LoVo (cell line): ENCODE measurements at regions not wholly inside any gene's neighbourhood (a gene's known extent, or its start where the extent isn't known, plus 50 kb on each side); places are given as distances from the start of the nearest gene placed in this dataset.
"Not testable (repeated sequence)": the region's sequence is repeated elsewhere in the genome, so short reads cannot be mapped to it uniquely, and the experiment has no call there.

Experiments used
- DNase-seq: peaks from one replicate; pipeline ENCODE4 v3.0.0-alpha.2; 2016; ENCODE audit warnings: low spot score

GRCh38 chr10:59975918-59976317, 69.6 kb upstream of the CCDC6 start:
- not testable (repeated sequence) for DNase-seq

GRCh38 chr10:59971915-59972314, 65.6 kb upstream of the CCDC6 start:
- peak; percentile 88 for DNase-seq

GRCh38 chr10:59970396-59971368, 64.3 kb upstream of the CCDC6 start:
- DNase-seq, result no peak

- DNase-seq, result peak; percentile 39
Measured at GRCh38 chr10:59968705-59969104, 62.3 kb upstream of the CCDC6 start.

GRCh38 chr10:59967079-59967478, 60.7 kb upstream of the CCDC6 start:
- DNase-seq, result no peak

GRCh38 chr10:59965899-59966650, 59.7 kb upstream of the CCDC6 start:
- no peak for DNase-seq

- no peak for DNase-seq
Measured at GRCh38 chr10:59962756-59963155, 56.4 kb upstream of the CCDC6 start.

GRCh38 chr10:59960751-59961150, 54.4 kb upstream of the CCDC6 start:
- DNase-seq, result no peak

DNA sequence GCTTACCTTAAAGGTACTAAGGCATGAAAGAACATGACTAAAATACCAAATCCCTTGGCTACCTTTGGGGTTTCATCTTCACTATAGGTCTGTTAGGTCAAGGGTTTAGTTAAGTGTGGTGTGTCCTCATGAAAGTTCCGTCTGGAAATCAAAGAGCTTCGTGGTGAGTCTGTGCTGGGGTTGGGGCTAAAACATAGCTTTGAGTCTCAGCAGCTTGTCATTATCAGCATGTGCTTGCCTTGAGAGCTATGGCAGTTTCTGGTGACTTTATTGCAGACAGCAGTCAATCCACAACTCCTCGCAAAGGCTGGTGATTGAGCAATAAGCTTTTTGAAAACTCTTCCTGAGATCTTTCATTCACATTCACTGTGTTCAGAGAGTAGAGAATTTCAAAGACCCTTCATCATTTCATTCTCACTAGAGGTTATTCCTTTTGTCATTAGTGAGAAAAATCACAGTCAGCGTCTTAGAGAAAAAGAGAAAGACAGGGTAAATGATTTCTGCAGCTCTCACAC, 53.2 kb upstream of the CCDC6 start:
- DNase-seq, result no peak

DNA sequence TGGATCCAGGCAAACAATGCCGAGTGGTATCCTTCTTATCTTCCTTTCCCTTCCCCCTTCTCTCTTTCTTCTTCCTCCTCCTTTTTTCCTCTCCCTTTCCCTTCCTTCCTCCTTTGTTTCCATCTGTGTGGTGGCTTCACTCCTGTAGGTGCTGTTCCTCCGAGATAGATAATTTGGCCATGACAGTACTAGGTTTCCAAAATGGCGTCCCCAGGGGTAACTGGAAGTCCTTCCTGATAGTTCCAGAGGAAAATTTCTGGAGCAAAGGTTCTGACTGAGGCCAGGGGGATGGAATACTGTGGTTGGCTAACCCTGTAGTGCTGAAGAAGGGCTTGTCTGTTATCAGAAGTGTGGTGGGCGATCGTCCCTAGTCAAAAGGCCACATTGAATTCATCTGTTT, 52.5 kb upstream of the CCDC6 start:
- DNase-seq, result no peak

- no peak for DNase-seq
Measured at GRCh38 chr10:59957975-59958374, 51.6 kb upstream of the CCDC6 start.
